GM12872 (cell line): ENCODE measurements at regions not wholly inside any gene's neighbourhood (a gene's known extent, or its start where the extent isn't known, plus 50 kb on each side); places are given as distances from the start of the nearest gene placed in this dataset.

Experiments
- CTCF ChIP-seq: IDR thresholded peaks from 3 replicates; pipeline ENCODE4 v1.5.1; 2011; ENCODE audit warnings: low read depth, mild to moderate bottlenecking, low read length, moderate library complexity; ENCODE audit not compliant: insufficient read depth

GRCh38 chrX:39730662-39731329, 367.0 kb downstream of the BCOR start:
- TF ChIP-seq CTCF, result peak; percentile 66

GRCh38 chrX:39731330-39731667, 366.5 kb downstream of the BCOR start:
- no peak for TF ChIP-seq CTCF

- no peak for TF ChIP-seq CTCF
Observed at GRCh38 chrX:39731735-39732134, 366.0 kb downstream of the BCOR start.

- TF ChIP-seq CTCF, result no peak
Observed at GRCh38 chrX:39733745-39734144, 364.0 kb downstream of the BCOR start.

- no peak for TF ChIP-seq CTCF
Observed at GRCh38 chrX:39734174-39734776, 363.5 kb downstream of the BCOR start.

GRCh38 chrX:39736216-39737211, 361.2 kb downstream of the BCOR start:
- no peak for TF ChIP-seq CTCF

- no peak for TF ChIP-seq CTCF
Observed at GRCh38 chrX:39739585-39739984, 358.2 kb downstream of the BCOR start.
